Muscle layer of duodenum (tissue), 2 donors: ENCODE measurements at regions not wholly inside any gene's neighbourhood (a gene's known extent, or its start where the extent isn't known, plus 50 kb on each side); places are given as distances from the start of the nearest gene placed in this dataset.

ENCODE experiments used
- H3K27ac ChIP-seq: one replicate; pipeline ENCODE4 v1.7.0; 2013; ENCODE audit warnings: mild to moderate bottlenecking, low read length
- H3K27me3 ChIP-seq: one replicate; pipeline ENCODE4 v1.7.0; 2013; ENCODE audit warnings: low read depth, mild to moderate bottlenecking, control low read depth, low read length
- H3K36me3 ChIP-seq, 2 donors: one replicate each; pipeline ENCODE4 v1.7.0; 2013; ENCODE audit warnings: low read length in 2 of 2, control low read depth in 1 of 2, mild to moderate bottlenecking in 1 of 2; ENCODE audit not compliant: insufficient read depth in 2 of 2, control insufficient read depth in 1 of 2
- H3K4me1 ChIP-seq, 2 donors: one replicate each; pipeline ENCODE4 v1.7.0; 2013; ENCODE audit warnings: low read length in 2 of 2, mild to moderate bottlenecking in 2 of 2, control low read depth in 1 of 2, moderate library complexity in 1 of 2; ENCODE audit not compliant: insufficient read depth in 2 of 2, control insufficient read depth in 1 of 2
- H3K4me3 ChIP-seq, 2 donors: one replicate each; pipeline ENCODE4 v1.7.0; 2013; ENCODE audit warnings: low read length in 2 of 2, low read depth in 1 of 2, mild to moderate bottlenecking in 1 of 2
- H3K9me3 ChIP-seq, 2 donors: one replicate each; pipeline ENCODE4 v1.7.0; 2013; ENCODE audit warnings: low read length in 2 of 2, control low read depth in 1 of 2, mild to moderate bottlenecking in 1 of 2; ENCODE audit not compliant: control insufficient read depth in 1 of 2
- donor health status: healthy.

GRCh38 chr13:47112903-47113299 lies 216.0 kb upstream of the HTR2A start:
- Histone ChIP-seq H3K27me3 (no peaks in the 10 kb centered on the region), H3K4me3 (no peak overlapping the region), H3K27ac (no peak overlapping the region), H3K36me3 (no peaks in the 10 kb centered on the region), H3K4me1 (no peaks in the 10 kb centered on the region), H3K9me3 (no peaks in the 10 kb centered on the region)

GRCh38 chr13:47112205-47112902 lies 215.5 kb upstream of the HTR2A start:
- Histone ChIP-seq H3K4me1 (no peaks in the 10 kb centered on the region), H3K9me3 (no peaks in the 10 kb centered on the region), H3K4me3 (no peak overlapping the region), H3K36me3 (no peaks in the 10 kb centered on the region), H3K27me3 (no peaks in the 10 kb centered on the region), H3K27ac (no peak overlapping the region)

- H3K36me3 ChIP-seq = no peaks in the 10 kb centered on the region
- H3K27ac ChIP-seq = no peak overlapping the region
- H3K27me3 ChIP-seq = no peaks in the 10 kb centered on the region
- no peaks in the 10 kb centered on the region for H3K4me1 ChIP-seq
- H3K9me3 ChIP-seq = no peaks in the 10 kb centered on the region
- H3K4me3 ChIP-seq = no peak overlapping the region
Observed at GRCh38 chr13:47111499-47111898, 214.6 kb upstream of the HTR2A start.

- H3K9me3 ChIP-seq = no peaks in the 10 kb centered on the region
- H3K27ac ChIP-seq = no peak overlapping the region
- H3K27me3 ChIP-seq = no peaks in the 10 kb centered on the region
- no peaks in the 10 kb centered on the region for H3K36me3 ChIP-seq
- H3K4me1 ChIP-seq = no peaks in the 10 kb centered on the region
- H3K4me3 ChIP-seq = no peak overlapping the region
Observed at GRCh38 chr13:47110833-47111240, 214.0 kb upstream of the HTR2A start.

GRCh38 chr13:47110141-47110540 lies 213.3 kb upstream of the HTR2A start:
- Histone ChIP-seq H3K27me3 (no peaks in the 10 kb centered on the region), H3K36me3 (no peaks in the 10 kb centered on the region), H3K4me1 (no peaks in the 10 kb centered on the region), H3K9me3 (no peaks in the 10 kb centered on the region), H3K4me3 (no peak overlapping the region), H3K27ac (no peak overlapping the region)

GRCh38 chr13:47109028-47109427 lies 212.2 kb upstream of the HTR2A start:
- Histone ChIP-seq H3K4me1 (no peaks in the 10 kb centered on the region), H3K9me3 (no peaks in the 10 kb centered on the region), H3K27ac (no peak overlapping the region), H3K36me3 (no peaks in the 10 kb centered on the region), H3K27me3 (no peaks in the 10 kb centered on the region), H3K4me3 (no peak overlapping the region)

- H3K9me3 ChIP-seq = no peaks in the 10 kb centered on the region
- H3K4me1 ChIP-seq = no peaks in the 10 kb centered on the region
- H3K27me3 ChIP-seq = no peaks in the 10 kb centered on the region
- H3K36me3 ChIP-seq = no peaks in the 10 kb centered on the region
- no peak overlapping the region for H3K4me3 ChIP-seq
- H3K27ac ChIP-seq = no peak overlapping the region
Observed at GRCh38 chr13:47100214-47100853, 203.5 kb upstream of the HTR2A start.

- H3K9me3 ChIP-seq = no peaks in the 10 kb centered on the region
Observed at GRCh38 chr13:47094734-47095434, 198.0 kb upstream of the HTR2A start.

GRCh38 chr13:47092202-47092601 lies 195.3 kb upstream of the HTR2A start:
- Histone ChIP-seq H3K27ac (no peak overlapping the region), H3K36me3 (no peaks in the 10 kb centered on the region), H3K27me3 (no peaks in the 10 kb centered on the region), H3K4me3 (no peak overlapping the region), H3K9me3 (no peaks in the 10 kb centered on the region), H3K4me1 (peaks cover 0 to 7% of the 10 kb centered on the region in 2 donors)

More at GRCh38 chr13:47094734-47095434, 198.0 kb upstream of the HTR2A start:
- no peak overlapping the region for H3K4me3 ChIP-seq
- H3K4me1 ChIP-seq = peaks cover 0 to 7% of the 10 kb centered on the region in 2 donors
- no peaks in the 10 kb centered on the region for H3K36me3 ChIP-seq
- H3K27me3 ChIP-seq = no peaks in the 10 kb centered on the region
- no peak overlapping the region for H3K27ac ChIP-seq

GRCh38 chr13:47087841-47088240 lies 191.0 kb upstream of the HTR2A start:
- H3K4me1 ChIP-seq = peaks cover 0 to 6% of the 10 kb centered on the region in 2 donors
- H3K9me3 ChIP-seq = no peaks in the 10 kb centered on the region
- no peak overlapping the region for H3K4me3 ChIP-seq
- H3K36me3 ChIP-seq = no peaks in the 10 kb centered on the region
- no peak overlapping the region for H3K27ac ChIP-seq
- H3K27me3 ChIP-seq = no peaks in the 10 kb centered on the region

- no peak overlapping the region for H3K4me3 ChIP-seq
- no peaks in the 10 kb centered on the region for H3K36me3 ChIP-seq
- H3K9me3 ChIP-seq = no peaks in the 10 kb centered on the region
- no peaks in the 10 kb centered on the region for H3K27me3 ChIP-seq
- H3K4me1 ChIP-seq = no peaks in the 10 kb centered on the region
- H3K27ac ChIP-seq = no peak overlapping the region
Observed at GRCh38 chr13:47087241-47087640, 190.4 kb upstream of the HTR2A start.
